Right lobe of liver (tissue), 4 donors: ENCODE measurements at regions not wholly inside any gene's neighbourhood (a gene's known extent, or its start where the extent isn't known, plus 50 kb on each side); places are given as distances from the start of the nearest gene placed in this dataset.

Source experiments
- POLR2A ChIP-seq: fragments of 450-650 bp; IDR thresholded peaks from one replicate; pipeline ENCODE4 v1.6.1; 2017; ENCODE audit warnings: antibody characterized with exemption, mild to moderate bottlenecking
- TF ChIP-seq, protein P1 (sequence below), 4 donors: fragments of 200-600 bp in 3 of 4; fragments of 450-650 bp in 1 of 4; IDR thresholded peaks; one replicate each; pipeline versions ENCODE4 v1.5.1 to v1.8.0; 2016 to 2022; ENCODE audit warnings: antibody characterized with exemption in 4 of 4, mild to moderate bottlenecking in 2 of 4
- donor health status: DM: no; HTN: no; CAD: no.
- donor health status: DM: no; HTN: no; CAD: no.
- donor health status: DM: no; HTN: yes; CAD: no.

DNA sequence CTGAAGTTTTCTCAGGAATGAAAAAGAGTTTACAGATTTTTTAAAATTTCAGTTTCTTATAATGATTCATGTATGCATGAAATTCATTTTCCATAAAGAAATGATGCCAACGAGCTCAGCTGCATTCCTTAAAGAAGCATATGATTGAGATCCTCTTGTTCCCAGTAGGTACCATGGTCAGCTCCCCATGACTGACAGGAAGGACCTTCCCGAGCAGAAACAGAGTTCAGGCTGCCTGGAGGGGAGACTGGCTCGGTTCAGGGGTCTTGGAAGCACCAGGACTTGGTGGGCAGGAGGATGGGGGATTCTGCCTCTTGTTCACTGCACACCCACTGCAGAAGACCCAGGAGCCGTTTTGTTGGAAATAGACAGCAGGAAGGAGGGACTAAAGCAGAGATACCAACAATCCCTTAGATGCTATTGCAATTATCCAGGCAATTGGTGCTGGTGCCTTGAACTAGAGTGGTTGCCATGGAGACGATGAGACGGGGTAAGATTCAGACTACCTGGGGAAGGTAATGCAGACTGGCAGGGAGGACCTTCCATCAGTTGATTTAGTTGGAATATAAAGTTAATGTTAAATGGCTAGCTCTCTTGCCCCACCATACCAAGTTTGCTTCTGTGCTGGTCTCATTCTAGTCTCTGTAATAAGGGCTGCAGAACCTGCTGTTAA, 447.8 kb downstream of the MTRR start:
- no peak for TF ChIP-seq POLR2A
- TF ChIP-seq, protein P1, sequence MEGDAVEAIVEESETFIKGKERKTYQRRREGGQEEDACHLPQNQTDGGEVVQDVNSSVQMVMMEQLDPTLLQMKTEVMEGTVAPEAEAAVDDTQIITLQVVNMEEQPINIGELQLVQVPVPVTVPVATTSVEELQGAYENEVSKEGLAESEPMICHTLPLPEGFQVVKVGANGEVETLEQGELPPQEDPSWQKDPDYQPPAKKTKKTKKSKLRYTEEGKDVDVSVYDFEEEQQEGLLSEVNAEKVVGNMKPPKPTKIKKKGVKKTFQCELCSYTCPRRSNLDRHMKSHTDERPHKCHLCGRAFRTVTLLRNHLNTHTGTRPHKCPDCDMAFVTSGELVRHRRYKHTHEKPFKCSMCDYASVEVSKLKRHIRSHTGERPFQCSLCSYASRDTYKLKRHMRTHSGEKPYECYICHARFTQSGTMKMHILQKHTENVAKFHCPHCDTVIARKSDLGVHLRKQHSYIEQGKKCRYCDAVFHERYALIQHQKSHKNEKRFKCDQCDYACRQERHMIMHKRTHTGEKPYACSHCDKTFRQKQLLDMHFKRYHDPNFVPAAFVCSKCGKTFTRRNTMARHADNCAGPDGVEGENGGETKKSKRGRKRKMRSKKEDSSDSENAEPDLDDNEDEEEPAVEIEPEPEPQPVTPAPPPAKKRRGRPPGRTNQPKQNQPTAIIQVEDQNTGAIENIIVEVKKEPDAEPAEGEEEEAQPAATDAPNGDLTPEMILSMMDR (IDR thresholded peaks at IDR 0.05): no peak
